AG04450 (cell line): ENCODE measurements at regions not wholly inside any gene's neighbourhood (a gene's known extent, or its start where the extent isn't known, plus 50 kb on each side); places are given as distances from the start of the nearest gene placed in this dataset.

Experiments
- CTCF ChIA-PET: fragments of 300-600, 350-600 bp; formaldehyde crosslinking; extraction: SDS; loops from one replicate; lab custom pipeline; 2022; ENCODE audit warnings: antibody characterized with exemption, inconsistent platforms; lab: Charles Lee
- POLR2A ChIA-PET: fragments of 350-600 bp; formaldehyde crosslinking; extraction: SDS; loops from one replicate; lab custom pipeline; 2021; ENCODE audit warnings: antibody characterized with exemption, inconsistent platforms; lab: Yijun Ruan, JAX
- DNase-seq: peaks from one replicate; pipeline ENCODE4 v3.0.0-alpha.2; 2011; ENCODE audit warnings: low read depth, low spot score
- H3K27ac ChIP-seq: one replicate; pipeline ENCODE4 v1.5.1; 2012; ENCODE audit warnings: low read depth, low read length, control low read depth
- H3K27me3 ChIP-seq: one replicate; pipeline ENCODE4 v1.6.0; 2012; ENCODE audit warnings: low read length; ENCODE audit not compliant: control insufficient read depth, insufficient read depth
- H3K4me3 ChIP-seq: 2 replicates; pipeline ENCODE4 v1.5.1; 2011; ENCODE audit warnings: mild to moderate bottlenecking, low read depth, low read length, control low read depth
- H3K9me3 ChIP-seq: 2 replicates; pipeline ENCODE4 v1.5.1; 2012; ENCODE audit warnings: low read length; ENCODE audit not compliant: control insufficient read depth, insufficient read depth
- CTCF ChIP-seq: IDR thresholded peaks from 2 replicates; pipeline ENCODE4 v1.5.1; 2011; ENCODE audit warnings: low read depth, low read length, control low read depth, inconsistent platforms

GRCh38 chr12:71291746-71292145 is 133.9 kb upstream of the TSPAN8 start:
- ChIA-PET CTCF (no interaction called here), POLR2A (no interaction called here)
- no peak for DNase-seq
- Histone ChIP-seq H3K4me3 (no peak overlapping the region), H3K27ac (no peak overlapping the region), H3K9me3 (no peaks in the 10 kb centered on the region; the same call in 1 of the 2 replicates), H3K27me3 (no peaks in the 10 kb centered on the region)
- no peak for TF ChIP-seq CTCF

DNA sequence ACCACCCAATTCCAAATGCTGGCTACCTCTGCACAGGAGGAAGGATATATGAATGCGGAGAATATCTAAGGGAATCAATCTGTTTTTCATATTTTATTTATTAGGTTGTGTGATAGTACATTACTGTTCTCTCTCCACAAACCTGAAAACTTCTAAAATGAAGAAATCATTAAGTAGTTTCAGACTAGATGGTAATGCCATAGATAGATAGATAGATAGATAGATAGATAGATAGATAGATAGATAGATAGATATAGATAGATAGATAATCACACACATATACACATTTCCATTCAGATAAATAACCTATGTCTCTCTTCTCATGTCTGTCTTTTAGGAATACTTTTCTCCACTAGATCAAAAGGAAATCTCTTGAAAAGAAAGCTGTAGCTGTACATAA is 126.1 kb upstream of the TSPAN8 start:
- Histone ChIP-seq H3K4me3 (no peak overlapping the region), H3K27ac (no peak overlapping the region), H3K27me3 (no peaks in the 10 kb centered on the region), H3K9me3 (no peaks in the 10 kb centered on the region)
- CTCF ChIA-PET, result no interaction called here
- no peak for TF ChIP-seq CTCF
- no peak for DNase-seq
- POLR2A ChIA-PET, result no interaction called here

- H3K4me3 ChIP-seq, result no peak overlapping the region
- H3K27ac ChIP-seq, result no peak overlapping the region
- TF ChIP-seq CTCF, result no peak
- no peaks in the 10 kb centered on the region for H3K9me3 ChIP-seq
- no peaks in the 10 kb centered on the region for H3K27me3 ChIP-seq
- POLR2A ChIA-PET, result no interaction called here
- DNase-seq, result no peak
- CTCF ChIA-PET, result no interaction called here
These were observed 125.1 kb upstream of the TSPAN8 start for GRCh38 chr12:71282925-71283324.

DNA sequence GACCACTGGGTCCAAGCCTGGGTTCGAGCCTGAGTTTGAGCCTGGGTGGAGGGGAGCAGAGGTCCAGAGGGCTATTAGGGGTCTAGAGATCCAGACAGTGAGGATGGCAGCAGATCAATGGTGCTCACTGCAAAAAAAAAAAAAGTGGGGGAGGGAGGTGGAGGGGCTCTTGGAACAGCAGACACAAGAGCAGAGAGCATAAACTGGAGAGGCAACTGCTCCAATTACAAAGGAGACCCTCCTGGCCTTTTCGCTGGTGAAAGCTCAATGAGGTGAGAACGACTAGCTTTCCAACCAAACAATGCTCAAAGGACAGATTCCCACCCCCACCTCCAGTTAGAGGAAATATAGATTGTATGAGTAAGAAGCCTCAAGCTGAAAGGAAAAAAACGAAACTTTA is 124.2 kb upstream of the TSPAN8 start:
- POLR2A ChIA-PET, result no interaction called here
- Histone ChIP-seq H3K4me3 (no peak overlapping the region), H3K9me3 (no peaks in the 10 kb centered on the region), H3K27ac (no peak overlapping the region), H3K27me3 (no peaks in the 10 kb centered on the region)
- CTCF ChIA-PET, result no interaction called here
- no peak for TF ChIP-seq CTCF
- DNase-seq, result no peak

- no peaks in the 10 kb centered on the region for H3K9me3 ChIP-seq
- POLR2A ChIA-PET, result no interaction called here
- H3K27ac ChIP-seq, result no peak overlapping the region
- no peak for DNase-seq
- CTCF ChIA-PET, result no interaction called here
- no peak overlapping the region for H3K4me3 ChIP-seq
- no peak for TF ChIP-seq CTCF
- no peaks in the 10 kb centered on the region for H3K27me3 ChIP-seq
These were observed 123.6 kb upstream of the TSPAN8 start for GRCh38 chr12:71281425-71281824.
